ENCODE measurements at regions not wholly inside any gene's neighbourhood (a gene's known extent, or its start where the extent isn't known, plus 50 kb on each side); places are given as distances from the start of the nearest gene placed in this dataset.
"Not testable (repeated sequence)": the region's sequence is repeated elsewhere in the genome, so short reads cannot be mapped to it uniquely, and the experiment has no call there.

GRCh38 chr10:65041307-65041706 lies 1520.1 kb downstream of the REEP3 start:
- intact Hi-C loops (cut with DNase I) = no loop called here
- Histone ChIP-seq H3K4me3 (no peak overlapping the region), H3K4me1 (no peaks in the 10 kb centered on the region), H3K9me3 (peaks cover 0 to 1% (median 0%) of the 10 kb centered on the region in 3 donors), H3K36me3 (no peaks in the 10 kb centered on the region), H3K27ac (no peak overlapping the region), H3K27me3 (no peaks in the 10 kb centered on the region)
- WGBS, 2 donors = 68 to 73% methylated on average over 1 of the region's 1 CpG
- no peak for DNase-seq
- no peak for TF ChIP-seq CTCF (IDR thresholded peaks at IDR 0.05)
- no peak for TF ChIP-seq POLR2A (IDR thresholded peaks at IDR 0.05)

- H3K4me1 ChIP-seq = no peaks in the 10 kb centered on the region
- no peaks in the 10 kb centered on the region for H3K36me3 ChIP-seq
- H3K9me3 ChIP-seq = no peaks in the 10 kb centered on the region
- intact Hi-C loops (cut with DNase I) = no loop called here
- no peaks in the 10 kb centered on the region for H3K27me3 ChIP-seq
- no peak for TF ChIP-seq POLR2A (IDR thresholded peaks at IDR 0.05)
- no peak for TF ChIP-seq CTCF (IDR thresholded peaks at IDR 0.05)
- H3K27ac ChIP-seq = no peak overlapping the region
- no peak overlapping the region for H3K4me3 ChIP-seq
- DNase-seq = no peak
Observed at GRCh38 chr10:65042496-65042895, 1521.3 kb downstream of the REEP3 start.

- no peak for TF ChIP-seq CTCF (IDR thresholded peaks at IDR 0.05)
- no peak for TF ChIP-seq POLR2A (IDR thresholded peaks at IDR 0.05)
- H3K4me3 ChIP-seq = no peak overlapping the region
- no peak for DNase-seq
- intact Hi-C loops (cut with DNase I) = no loop called here
- no peaks in the 10 kb centered on the region for H3K36me3 ChIP-seq
- no peak overlapping the region for H3K27ac ChIP-seq
- H3K4me1 ChIP-seq = no peaks in the 10 kb centered on the region
- 36% methylated on average over 1 of the region's 1 CpG for WGBS, 2 donors
- H3K27me3 ChIP-seq = no peaks in the 10 kb centered on the region
- no peaks in the 10 kb centered on the region for H3K9me3 ChIP-seq
Observed at GRCh38 chr10:65046831-65047230, 1525.6 kb downstream of the REEP3 start.

GRCh38 chr10:65052111-65052510 lies 1530.9 kb downstream of the REEP3 start:
- H3K4me3 ChIP-seq; intact Hi-C loops (cut with DNase I): not testable (repeated sequence)
- peaks cover 0 to 12% (median 0%) of the 10 kb centered on the region in 3 donors for H3K9me3 ChIP-seq

GRCh38 chr10:65053397-65053796 lies 1532.2 kb downstream of the REEP3 start:
- intact Hi-C loops (cut with DNase I); H3K4me1 ChIP-seq; H3K36me3 ChIP-seq; DNase-seq; H3K4me3 ChIP-seq; H3K27me3 ChIP-seq; H3K27ac ChIP-seq: not testable (repeated sequence)
- H3K9me3 ChIP-seq = peaks cover 0 to 12% (median 0%) of the 10 kb centered on the region in 3 donors
- 84 to 86% methylated on average over 16 of the region's 18 CpGs for WGBS, 2 donors

More at GRCh38 chr10:65052111-65052510, 1530.9 kb downstream of the REEP3 start:
- H3K27me3 ChIP-seq, H3K36me3 ChIP-seq, H3K4me1 ChIP-seq, DNase-seq, H3K27ac ChIP-seq: not testable (repeated sequence)
- 100% methylated on average over 1 of the region's 22 CpGs; no CpG with 5 or more reads in 1 of the 2 donors for WGBS, 2 donors

GRCh38 chr10:65053831-65054351 lies 1532.7 kb downstream of the REEP3 start:
- peaks cover 0 to 12% (median 0%) of the 10 kb centered on the region in 3 donors for H3K9me3 ChIP-seq
- H3K27me3 ChIP-seq; H3K27ac ChIP-seq; DNase-seq; H3K36me3 ChIP-seq; intact Hi-C loops (cut with DNase I); H3K4me3 ChIP-seq; H3K4me1 ChIP-seq: not testable (repeated sequence)
- 85 to 91% methylated on average over 3 to 13 of the region's 46 CpGs for WGBS, 2 donors

- H3K9me3 ChIP-seq = peaks cover 0 to 12% (median 0%) of the 10 kb centered on the region in 3 donors
- intact Hi-C loops (cut with DNase I); H3K36me3 ChIP-seq; H3K4me3 ChIP-seq; DNase-seq; H3K27me3 ChIP-seq; H3K4me1 ChIP-seq; H3K27ac ChIP-seq: not testable (repeated sequence)
- 84 to 89% methylated on average over 7 to 11 of the region's 12 CpGs for WGBS, 2 donors
Observed at GRCh38 chr10:65054701-65055100, 1533.5 kb downstream of the REEP3 start.

Measured in esophagus squamous epithelium (tissue), 5 donors.